ENCODE measurements at regions not wholly inside any gene's neighbourhood (a gene's known extent, or its start where the extent isn't known, plus 50 kb on each side); places are given as distances from the start of the nearest gene placed in this dataset.

DNA sequence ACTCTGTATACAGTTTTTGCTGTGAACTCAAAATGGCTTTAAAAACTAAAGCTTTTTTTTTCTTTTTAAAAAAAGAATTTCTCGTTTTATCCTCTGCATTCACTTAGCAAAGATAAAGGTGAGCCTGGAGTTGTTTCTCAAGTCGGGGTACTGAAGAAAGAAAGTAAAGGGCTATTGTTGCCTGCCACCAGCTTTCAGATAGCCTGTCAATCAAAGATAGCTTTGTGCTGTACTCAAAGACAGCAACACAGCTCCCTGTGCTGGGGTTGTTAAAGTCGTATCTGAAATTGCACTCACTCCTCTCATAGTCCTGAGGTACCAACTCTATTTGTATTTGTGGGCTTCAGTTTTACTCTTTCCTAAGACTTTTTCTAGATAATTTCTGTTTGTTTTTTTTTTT lies 710.1 kb upstream of the ID4 start:
- TF ChIP-seq, protein P1, sequence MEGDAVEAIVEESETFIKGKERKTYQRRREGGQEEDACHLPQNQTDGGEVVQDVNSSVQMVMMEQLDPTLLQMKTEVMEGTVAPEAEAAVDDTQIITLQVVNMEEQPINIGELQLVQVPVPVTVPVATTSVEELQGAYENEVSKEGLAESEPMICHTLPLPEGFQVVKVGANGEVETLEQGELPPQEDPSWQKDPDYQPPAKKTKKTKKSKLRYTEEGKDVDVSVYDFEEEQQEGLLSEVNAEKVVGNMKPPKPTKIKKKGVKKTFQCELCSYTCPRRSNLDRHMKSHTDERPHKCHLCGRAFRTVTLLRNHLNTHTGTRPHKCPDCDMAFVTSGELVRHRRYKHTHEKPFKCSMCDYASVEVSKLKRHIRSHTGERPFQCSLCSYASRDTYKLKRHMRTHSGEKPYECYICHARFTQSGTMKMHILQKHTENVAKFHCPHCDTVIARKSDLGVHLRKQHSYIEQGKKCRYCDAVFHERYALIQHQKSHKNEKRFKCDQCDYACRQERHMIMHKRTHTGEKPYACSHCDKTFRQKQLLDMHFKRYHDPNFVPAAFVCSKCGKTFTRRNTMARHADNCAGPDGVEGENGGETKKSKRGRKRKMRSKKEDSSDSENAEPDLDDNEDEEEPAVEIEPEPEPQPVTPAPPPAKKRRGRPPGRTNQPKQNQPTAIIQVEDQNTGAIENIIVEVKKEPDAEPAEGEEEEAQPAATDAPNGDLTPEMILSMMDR (conservative IDR thresholded peaks at IDR 0.05), result no peak
- no peak for TF ChIP-seq EZH2 (IDR thresholded peaks at IDR 0.05; ENCODE audit: low read depth)

All from PC-9 (cell line).